Mucosa of rectum (tissue), 2 donors: ENCODE measurements at regions not wholly inside any gene's neighbourhood (a gene's known extent, or its start where the extent isn't known, plus 50 kb on each side); places are given as distances from the start of the nearest gene placed in this dataset.

Source experiments
- H3K27ac ChIP-seq, 2 donors: one replicate each; pipeline ENCODE4 v1.7.0; 2013; ENCODE audit warnings: inconsistent platforms in 2 of 2, low read depth in 2 of 2, low read length in 2 of 2
- H3K27me3 ChIP-seq, 2 donors: one replicate each; pipeline ENCODE4 v1.7.0; 2013; ENCODE audit warnings: low read length in 2 of 2; ENCODE audit not compliant: control insufficient read depth in 2 of 2, insufficient read depth in 2 of 2
- H3K36me3 ChIP-seq, 2 donors: one replicate each; pipeline ENCODE4 v1.7.0; 2013; ENCODE audit warnings: low read length in 2 of 2; ENCODE audit not compliant: control insufficient read depth in 2 of 2, insufficient read depth in 2 of 2
- H3K4me1 ChIP-seq, 2 donors: one replicate each; pipeline ENCODE4 v1.7.0; 2013; ENCODE audit warnings: low read length in 2 of 2, mild to moderate bottlenecking in 1 of 2; ENCODE audit not compliant: control insufficient read depth in 2 of 2, insufficient read depth in 2 of 2
- H3K4me3 ChIP-seq, 2 donors: one replicate each; pipeline ENCODE4 v1.7.0; 2013; ENCODE audit warnings: low read length in 2 of 2
- H3K9ac ChIP-seq, 2 donors: one replicate each; pipeline ENCODE4 v1.7.0; 2013; ENCODE audit warnings: low read length in 2 of 2, low read depth in 1 of 2, mild to moderate bottlenecking in 1 of 2
- H3K9me3 ChIP-seq, 2 donors: one replicate each; pipeline ENCODE4 v1.7.0; 2013; ENCODE audit warnings: low read length in 2 of 2; ENCODE audit not compliant: control insufficient read depth in 2 of 2
- donor health status: healthy.
- donor health status: Normal muscosa, but diverticular disease.

- Histone ChIP-seq H3K4me3 (no peak overlapping the region), H3K27ac (no peak overlapping the region), H3K9me3 (no peaks in the 10 kb centered on the region), H3K9ac (no peak overlapping the region), H3K4me1 (peaks cover 2 to 4% of the 10 kb centered on the region in 2 donors), H3K27me3 (no peaks in the 10 kb centered on the region), H3K36me3 (no peaks in the 10 kb centered on the region)
These were observed 99.5 kb upstream of the HABP2 start for GRCh38 chr10:113453351-113453750.

- no peaks in the 10 kb centered on the region for H3K9me3 ChIP-seq
- peak overlapping the region; percentile 17 to 44 for H3K4me3 ChIP-seq
These were observed 98.4 kb upstream of the HABP2 start for GRCh38 chr10:113454341-113455061.

GRCh38 chr10:113455947-113456346 lies 96.9 kb upstream of the HABP2 start:
- no peaks in the 10 kb centered on the region for H3K9me3 ChIP-seq
- no peak overlapping the region for H3K9ac ChIP-seq
- H3K27me3 ChIP-seq: no peaks in the 10 kb centered on the region

More at GRCh38 chr10:113454341-113455061, 98.4 kb upstream of the HABP2 start:
- H3K9ac ChIP-seq: no peak overlapping the region
- H3K36me3 ChIP-seq: no peaks in the 10 kb centered on the region
- peaks cover 2 to 4% of the 10 kb centered on the region in 2 donors for H3K4me1 ChIP-seq
- H3K27me3 ChIP-seq: no peaks in the 10 kb centered on the region
- no peak overlapping the region for H3K27ac ChIP-seq

GRCh38 chr10:113456741-113457140 lies 96.1 kb upstream of the HABP2 start:
- Histone ChIP-seq H3K9ac (no peak overlapping the region), H3K27ac (no peak overlapping the region), H3K27me3 (no peaks in the 10 kb centered on the region), H3K4me1 (peaks cover 0 to 4% of the 10 kb centered on the region in 2 donors), H3K4me3 (no peak overlapping the region), H3K36me3 (no peaks in the 10 kb centered on the region), H3K9me3 (no peaks in the 10 kb centered on the region)

More at GRCh38 chr10:113455947-113456346, 96.9 kb upstream of the HABP2 start:
- H3K4me3 ChIP-seq: no peak overlapping the region
- peaks cover 2 to 4% of the 10 kb centered on the region in 2 donors for H3K4me1 ChIP-seq
- H3K36me3 ChIP-seq: no peaks in the 10 kb centered on the region
- no peak overlapping the region for H3K27ac ChIP-seq

GRCh38 chr10:113457408-113457807 lies 95.4 kb upstream of the HABP2 start:
- Histone ChIP-seq H3K9ac (no peak overlapping the region), H3K36me3 (no peaks in the 10 kb centered on the region), H3K9me3 (no peaks in the 10 kb centered on the region), H3K4me1 (peaks cover 0 to 4% of the 10 kb centered on the region in 2 donors), H3K27ac (no peak overlapping the region), H3K4me3 (no peak overlapping the region), H3K27me3 (no peaks in the 10 kb centered on the region)

GRCh38 chr10:113458451-113458850 lies 94.4 kb upstream of the HABP2 start:
- Histone ChIP-seq H3K9ac (no peak overlapping the region), H3K27ac (no peak overlapping the region), H3K9me3 (no peaks in the 10 kb centered on the region), H3K4me3 (no peak overlapping the region), H3K36me3 (no peaks in the 10 kb centered on the region), H3K4me1 (peaks cover 0 to 4% of the 10 kb centered on the region in 2 donors), H3K27me3 (no peaks in the 10 kb centered on the region)

GRCh38 chr10:113458944-113459343 lies 93.9 kb upstream of the HABP2 start:
- H3K4me1 ChIP-seq: peaks cover 0 to 4% of the 10 kb centered on the region in 2 donors
- H3K9ac ChIP-seq: no peak overlapping the region
- H3K9me3 ChIP-seq: no peaks in the 10 kb centered on the region
- no peaks in the 10 kb centered on the region for H3K36me3 ChIP-seq
- H3K27me3 ChIP-seq: no peaks in the 10 kb centered on the region
- H3K4me3 ChIP-seq: no peak overlapping the region
- no peak overlapping the region for H3K27ac ChIP-seq

- no peak overlapping the region for H3K4me3 ChIP-seq
- H3K36me3 ChIP-seq: no peaks in the 10 kb centered on the region
- no peak overlapping the region for H3K9ac ChIP-seq
- no peaks in the 10 kb centered on the region for H3K4me1 ChIP-seq
- H3K9me3 ChIP-seq: no peaks in the 10 kb centered on the region
- no peak overlapping the region for H3K27ac ChIP-seq
- no peaks in the 10 kb centered on the region for H3K27me3 ChIP-seq
These were observed 93.1 kb upstream of the HABP2 start for GRCh38 chr10:113459626-113460280.

- Histone ChIP-seq H3K9ac (no peak overlapping the region), H3K4me1 (no peaks in the 10 kb centered on the region), H3K27ac (no peak overlapping the region), H3K4me3 (no peak overlapping the region), H3K36me3 (no peaks in the 10 kb centered on the region), H3K9me3 (no peaks in the 10 kb centered on the region), H3K27me3 (no peaks in the 10 kb centered on the region)
These were observed 89.8 kb upstream of the HABP2 start for GRCh38 chr10:113463083-113463482.

- H3K9ac ChIP-seq: no peak overlapping the region
- no peak overlapping the region for H3K27ac ChIP-seq
- H3K9me3 ChIP-seq: no peaks in the 10 kb centered on the region
- no peak overlapping the region for H3K4me3 ChIP-seq
- no peaks in the 10 kb centered on the region for H3K36me3 ChIP-seq
- H3K27me3 ChIP-seq: no peaks in the 10 kb centered on the region
- no peaks in the 10 kb centered on the region for H3K4me1 ChIP-seq
These were observed 89.1 kb upstream of the HABP2 start for GRCh38 chr10:113463777-113464176.
